ENCODE measurements at regions not wholly inside any gene's neighbourhood (a gene's known extent, or its start where the extent isn't known, plus 50 kb on each side); places are given as distances from the start of the nearest gene placed in this dataset.

DNA sequence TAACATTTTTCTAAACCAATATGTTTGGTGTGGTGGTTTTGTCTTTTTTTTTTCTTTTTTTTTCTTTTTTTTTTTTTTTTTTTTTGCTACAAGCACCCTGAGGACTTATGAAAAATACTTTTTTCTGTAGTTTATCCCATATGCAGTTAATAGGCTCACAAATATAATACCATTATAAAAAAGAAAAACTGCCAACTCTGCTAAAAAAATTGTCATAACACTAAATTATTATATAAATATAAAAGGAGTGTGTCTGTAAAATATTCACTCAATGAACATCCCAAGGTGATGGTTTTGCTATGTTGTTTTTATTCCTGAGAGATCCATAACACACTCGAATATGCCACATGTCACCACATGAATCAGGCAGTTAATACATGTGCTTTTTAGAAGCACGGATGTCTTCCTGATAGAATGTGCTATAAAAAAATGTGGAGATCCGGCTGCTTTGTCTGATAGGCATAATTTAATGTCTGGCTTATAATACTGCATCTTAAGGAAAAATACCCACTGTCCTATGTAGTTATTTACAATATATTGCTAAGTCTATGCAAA lies 110.7 kb upstream of the ZNF507 start:
- no peak for DNase-seq (ENCODE audit: low read depth, low spot score)

DNA sequence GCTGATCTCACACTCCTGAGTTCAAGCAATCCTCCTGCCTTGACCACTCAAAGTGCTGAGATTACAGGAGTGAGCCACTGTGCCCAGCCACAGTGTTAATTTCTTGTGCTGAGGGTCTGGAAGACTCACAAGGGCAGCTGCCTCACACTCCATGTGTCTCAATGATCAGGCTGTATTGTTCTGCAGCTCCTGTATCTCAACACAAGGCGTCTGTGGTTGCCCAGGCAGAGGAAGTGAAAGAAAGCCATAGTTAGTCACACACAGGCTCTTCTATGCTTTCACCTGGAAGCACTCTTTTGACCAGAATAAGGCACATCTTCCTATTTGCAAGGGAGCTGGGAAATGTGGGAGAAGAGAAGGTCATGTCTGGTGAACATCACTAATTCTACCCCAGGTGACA lies 107.3 kb upstream of the ZNF507 start:
- DNase-seq (ENCODE audit: low read depth, low spot score): no peak

DNA sequence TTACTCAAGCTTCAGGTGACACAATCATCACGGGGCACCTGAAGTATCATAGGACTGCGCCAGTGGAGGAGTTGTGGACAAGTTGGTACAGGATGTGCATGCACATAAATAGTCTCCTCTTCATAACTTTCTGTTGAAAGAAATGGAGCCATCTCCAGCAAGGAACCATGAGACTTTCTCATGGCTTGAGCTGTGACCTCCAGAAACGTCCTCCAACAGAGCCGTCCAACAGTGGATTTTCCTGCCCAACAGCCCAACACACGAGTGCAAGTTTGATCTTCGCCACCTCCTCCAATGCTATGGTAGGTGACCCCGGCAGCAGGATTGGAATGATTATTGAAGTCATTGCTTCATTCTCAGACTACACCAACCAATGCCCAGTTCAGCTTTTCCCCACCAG lies 105.1 kb upstream of the ZNF507 start:
- DNase-seq (ENCODE audit: low read depth, low spot score): no peak

DNA sequence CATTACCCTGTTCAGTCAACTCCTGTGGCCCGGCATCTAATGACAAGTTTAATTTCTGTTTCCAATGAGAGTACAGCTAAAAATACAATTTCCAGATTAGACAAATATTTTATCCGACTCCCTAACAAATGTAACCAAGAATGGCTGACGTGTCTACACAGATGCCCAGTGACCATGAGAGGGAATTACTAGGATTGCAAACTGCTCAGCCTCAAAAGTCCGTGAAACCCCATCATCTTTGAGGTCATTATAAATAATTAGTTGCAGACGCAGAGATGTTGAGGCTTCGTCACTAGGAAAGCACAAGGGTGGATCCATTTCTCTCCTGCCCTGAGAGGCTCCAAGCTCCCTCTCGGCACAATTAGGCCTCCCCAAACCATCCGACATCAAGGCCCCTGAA lies 104.1 kb upstream of the ZNF507 start:
- DNase-seq (ENCODE audit: low read depth, low spot score): no peak

DNA sequence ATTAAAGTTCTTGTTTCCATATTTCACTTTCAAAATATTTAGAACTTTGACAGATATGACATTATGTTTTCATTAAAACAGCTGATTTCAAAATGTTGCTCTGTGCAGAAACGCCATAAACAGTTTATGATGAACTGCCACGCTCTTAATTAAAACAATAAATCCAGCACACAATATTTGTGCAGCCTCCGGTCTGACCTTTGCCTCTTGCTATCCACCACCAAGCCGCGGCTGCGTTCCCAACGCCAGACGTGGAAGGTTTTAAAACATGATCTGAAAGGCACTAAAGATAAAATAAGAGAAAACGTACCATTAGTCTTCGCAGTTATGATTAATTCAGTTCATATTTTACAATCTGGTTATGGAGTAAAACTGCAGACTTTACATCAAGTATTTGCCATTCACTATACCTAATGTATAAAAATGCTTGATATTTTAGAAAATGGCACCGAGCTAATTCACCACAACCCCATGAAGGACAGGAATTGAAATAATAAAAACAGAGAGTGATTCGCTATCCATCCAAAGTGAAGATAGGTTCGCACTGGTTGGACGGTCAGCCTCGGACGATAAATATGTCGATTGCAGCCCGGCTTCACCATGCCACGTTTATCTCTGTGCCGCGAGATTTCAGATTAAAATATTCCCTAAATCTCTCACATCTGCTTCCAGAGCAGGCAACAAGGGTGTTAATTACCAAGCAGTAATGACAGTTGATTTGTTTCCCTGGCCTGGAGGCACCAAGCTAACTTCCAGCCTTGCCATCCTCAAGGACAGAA lies 103.3 kb upstream of the ZNF507 start:
- no peak for DNase-seq (ENCODE audit: low read depth, low spot score)

DNA sequence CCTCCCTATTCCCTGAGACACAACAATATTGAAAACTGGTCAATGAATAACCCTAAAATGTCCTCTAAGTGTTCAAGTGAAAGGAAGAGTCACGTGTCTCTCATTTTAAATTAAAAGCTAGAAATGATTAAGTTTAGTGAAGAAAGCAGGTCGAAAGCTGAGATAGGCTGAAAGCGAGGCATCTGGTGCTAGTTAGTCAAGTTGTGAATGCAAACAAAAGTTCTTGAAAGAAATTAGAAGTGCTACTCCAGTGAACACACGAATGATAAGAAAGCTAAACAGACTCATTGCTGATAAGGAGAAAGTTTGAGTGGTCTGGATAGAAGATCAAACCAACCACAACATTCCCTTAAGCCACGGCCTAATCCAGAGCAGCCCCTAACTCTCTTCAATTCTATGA lies 99.4 kb upstream of the ZNF507 start:
- no peak for DNase-seq (ENCODE audit: low read depth, low spot score)

DNA sequence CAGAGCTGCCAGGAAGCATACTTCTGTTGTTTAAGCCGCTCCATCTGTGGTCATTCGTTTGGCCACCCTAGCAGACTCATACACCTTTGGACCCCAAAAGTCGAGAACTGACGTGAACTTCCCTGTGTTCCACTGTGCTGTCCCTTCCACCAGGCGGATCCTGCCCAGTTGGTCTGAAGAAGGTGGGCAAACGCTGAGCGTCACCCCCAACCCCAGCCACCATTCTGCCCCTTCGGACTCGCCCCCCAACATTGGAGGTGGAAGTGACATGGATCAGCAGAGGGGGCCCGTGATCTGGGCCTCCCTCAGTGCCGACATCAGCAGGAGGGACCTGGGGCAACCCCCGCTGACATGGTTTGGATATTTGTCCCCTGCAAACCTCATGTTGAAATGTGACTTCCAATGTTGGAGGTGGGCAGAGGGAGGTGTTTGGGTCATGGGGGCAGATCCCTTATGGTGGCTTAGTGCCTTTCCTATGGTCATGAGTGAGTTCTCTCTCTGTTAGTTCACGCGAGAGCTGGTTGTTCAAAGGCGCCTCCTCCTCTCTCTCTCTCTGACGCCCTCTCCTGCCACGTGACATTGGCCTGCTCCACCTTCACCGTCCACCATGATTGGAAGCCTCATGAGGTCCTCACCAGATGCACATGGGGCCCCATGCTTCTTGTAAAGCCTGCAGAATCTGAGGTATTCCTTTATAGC lies 93.6 kb upstream of the ZNF507 start:
- no peak for DNase-seq (ENCODE audit: low read depth, low spot score)

DNA sequence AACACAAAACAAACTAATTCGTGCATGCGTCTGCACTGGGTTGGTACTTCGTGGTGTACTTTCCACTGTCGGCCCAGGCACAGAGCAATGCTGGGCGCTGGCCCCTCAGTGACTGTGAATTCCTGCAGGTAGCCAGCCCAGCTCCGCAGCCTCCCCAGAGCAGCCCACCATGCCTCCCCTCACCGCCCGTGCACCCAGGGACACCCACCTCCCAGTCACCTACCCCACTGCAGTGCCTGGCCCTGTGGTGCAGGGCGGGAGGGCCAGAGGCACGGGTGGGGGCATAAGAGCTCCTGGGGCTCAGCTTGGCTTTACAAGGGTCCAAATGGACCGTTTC lies 93.1 kb upstream of the ZNF507 start:
- no peak for DNase-seq (ENCODE audit: low read depth, low spot score)

DNA sequence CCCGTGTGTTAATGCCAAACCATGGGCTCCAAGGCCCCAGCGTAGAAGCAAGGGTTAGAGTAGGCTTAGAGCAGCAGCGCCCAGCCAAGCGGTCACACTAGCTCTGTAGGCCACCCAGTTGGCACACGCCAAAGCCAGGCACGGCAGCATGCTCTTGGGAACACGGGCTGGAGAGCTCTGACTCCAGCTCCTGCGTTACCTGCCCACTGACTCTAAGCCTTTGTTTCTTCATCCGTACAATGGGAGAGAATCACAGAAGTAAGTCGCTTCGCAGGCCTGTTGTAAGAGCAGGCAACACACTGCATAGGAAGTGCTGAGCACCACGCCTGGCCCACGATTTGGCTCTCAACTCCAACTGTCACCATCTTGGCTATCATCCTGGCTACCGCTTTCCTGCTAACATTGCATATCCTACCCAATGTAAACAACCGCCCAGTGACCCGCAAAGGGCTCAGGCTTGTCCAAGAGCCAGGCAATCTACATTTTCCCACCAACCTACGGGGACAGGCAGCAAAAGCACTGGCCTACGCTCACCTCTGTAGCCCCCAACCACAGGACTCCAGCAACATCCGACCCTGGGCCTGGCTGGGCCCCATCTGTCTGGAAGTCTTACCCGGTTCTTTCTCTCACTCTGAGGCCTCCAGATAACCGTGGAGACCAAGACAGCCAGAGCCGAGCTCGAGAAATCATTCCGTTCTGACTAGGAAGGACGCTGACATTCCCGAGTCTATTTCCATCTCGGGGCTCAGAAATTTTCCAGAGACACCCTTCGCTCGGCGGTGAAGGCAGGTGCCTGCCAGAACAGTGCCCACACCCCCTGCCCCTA lies 91.5 kb upstream of the ZNF507 start:
- DNase-seq (ENCODE audit: low read depth, low spot score): no peak

DNA sequence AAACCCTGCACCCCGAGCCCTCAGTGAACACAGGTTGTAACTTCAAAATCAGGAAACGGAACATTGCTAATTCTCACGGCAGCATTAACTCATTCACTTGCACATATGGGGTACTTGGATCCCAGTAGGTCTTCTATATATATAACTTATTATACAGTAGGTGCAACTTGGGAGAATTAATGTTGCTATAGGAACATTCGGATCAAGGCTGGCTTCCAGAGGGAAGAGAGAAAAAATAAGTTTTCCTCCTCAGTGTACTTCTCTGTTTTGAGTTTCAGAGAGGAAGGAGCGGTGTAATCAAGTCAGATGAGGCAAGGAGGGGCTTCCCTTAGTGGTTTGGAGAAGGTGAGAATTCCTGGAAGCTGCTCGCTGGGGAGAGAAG lies 90.9 kb upstream of the ZNF507 start:
- DNase-seq (ENCODE audit: low read depth, low spot score): no peak

DNA sequence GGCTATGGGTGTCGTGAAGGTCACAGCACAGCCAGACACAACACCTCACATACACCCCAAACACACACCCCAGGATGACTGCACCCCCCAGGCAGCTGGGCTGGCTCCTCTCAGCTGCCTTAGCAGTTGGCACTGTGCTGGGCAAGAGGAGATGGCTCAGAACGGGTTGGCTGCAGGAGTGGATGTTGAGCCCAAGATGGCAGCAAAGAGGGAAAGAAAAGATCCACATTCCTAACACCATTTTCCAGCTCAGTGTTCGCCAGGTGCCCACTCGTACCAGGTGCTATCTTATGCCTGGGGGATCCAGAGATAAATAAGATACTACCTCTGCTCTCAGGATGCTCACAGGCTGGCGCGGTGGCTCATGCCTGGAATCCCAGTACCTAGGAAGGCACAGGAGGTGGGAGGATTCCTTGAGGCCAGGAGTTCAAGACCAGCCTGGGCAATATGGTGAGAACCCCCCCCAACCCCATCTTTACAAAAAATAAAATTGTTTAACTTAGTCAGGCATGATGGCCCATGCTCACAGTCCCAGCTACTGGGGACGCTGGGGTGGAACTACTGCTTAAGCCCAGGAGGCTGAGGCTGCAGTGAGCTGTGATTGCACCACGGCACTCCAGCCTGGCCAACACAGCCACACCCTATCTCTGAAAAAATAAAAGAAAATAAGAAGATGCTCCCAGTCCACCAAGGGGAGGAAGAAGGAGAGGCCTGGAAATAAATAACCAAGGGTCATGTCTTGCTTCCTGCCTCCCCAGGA lies 89.7 kb upstream of the ZNF507 start:
- no peak for DNase-seq (ENCODE audit: low read depth, low spot score)

DNA sequence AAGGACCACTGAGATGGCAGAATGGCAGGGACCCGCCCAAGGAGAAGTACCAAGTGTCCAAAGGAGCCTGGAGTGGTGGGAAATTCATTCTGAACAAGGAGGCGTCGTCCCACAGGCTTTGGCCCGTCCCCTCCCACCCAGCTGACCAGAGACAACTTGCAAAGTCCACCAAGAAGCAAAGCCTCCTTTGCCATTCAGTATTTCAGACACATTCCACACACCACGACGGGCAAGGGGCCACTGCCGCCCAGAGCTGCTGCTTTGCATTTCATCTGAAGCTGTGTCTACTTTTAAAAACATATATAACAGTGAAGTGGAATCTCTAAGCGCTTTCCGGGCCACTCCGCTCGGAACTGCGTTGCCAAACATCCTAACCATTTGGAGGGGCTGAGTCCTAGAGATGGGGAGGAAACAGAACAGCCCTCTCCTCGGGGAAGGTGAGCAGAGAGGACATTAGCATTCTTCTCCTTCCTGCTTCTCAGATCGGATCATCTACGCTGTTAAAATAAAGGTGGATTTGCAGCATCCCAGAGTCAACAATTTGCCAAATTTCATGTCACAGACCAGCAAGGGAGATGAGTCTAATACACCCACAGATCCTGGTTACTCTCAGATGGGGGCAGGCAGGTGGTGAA lies 89.0 kb upstream of the ZNF507 start:
- DNase-seq (ENCODE audit: low read depth, low spot score): no peak

DNA sequence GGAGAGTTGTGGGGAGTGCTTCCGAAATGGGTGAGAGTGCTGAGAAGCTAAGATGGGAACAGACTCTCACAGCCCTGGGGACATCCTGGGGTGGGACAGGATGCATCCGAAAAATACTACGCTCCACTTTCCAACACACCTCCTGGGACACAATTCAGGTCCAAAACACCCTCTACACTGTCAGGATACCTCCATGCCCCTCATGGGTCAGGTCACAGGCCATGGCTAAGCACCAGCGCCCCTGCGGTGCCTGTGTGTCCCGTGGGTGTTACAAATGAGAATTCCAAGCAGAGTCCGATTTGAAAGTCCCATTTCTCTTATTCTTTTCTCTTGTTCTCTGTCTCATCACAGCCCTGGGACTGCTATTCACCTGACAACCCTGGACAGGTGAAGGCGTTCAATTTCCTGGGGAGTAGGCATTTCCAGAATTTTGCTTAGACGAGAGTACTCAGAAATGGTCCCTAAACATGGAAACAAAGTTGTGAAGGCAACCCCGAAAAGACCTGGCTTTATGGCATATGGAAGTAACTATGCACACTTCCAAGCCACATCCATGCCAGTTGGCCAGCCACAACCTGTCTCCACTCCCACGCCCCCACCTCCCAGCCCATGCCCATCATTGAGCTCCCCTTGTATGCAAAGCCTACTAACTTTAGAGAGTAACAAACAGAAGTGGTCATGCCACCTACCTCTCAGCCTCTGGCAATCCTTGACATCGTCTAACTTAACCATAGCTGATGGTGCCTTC lies 87.9 kb upstream of the ZNF507 start:
- DNase-seq (ENCODE audit: low read depth, low spot score): no peak

DNA sequence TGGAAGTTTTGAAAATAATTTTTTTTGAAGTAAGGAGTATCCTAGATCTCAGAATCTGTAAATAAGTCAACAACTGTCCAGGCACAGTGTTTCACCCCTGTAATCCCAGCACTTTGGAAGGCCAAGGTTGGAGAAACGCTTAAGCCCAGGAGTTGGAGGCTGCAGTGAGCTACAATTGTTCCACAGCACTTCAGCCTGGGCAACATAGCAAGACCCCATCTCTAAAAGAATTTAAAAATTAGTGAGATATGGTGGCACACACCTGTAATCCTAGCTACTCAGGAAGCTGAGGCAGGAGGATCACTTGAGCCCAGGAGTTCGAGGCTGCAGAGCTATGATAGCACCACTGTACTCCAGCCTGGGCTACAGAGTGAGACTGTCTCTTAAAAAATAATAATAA lies 87.2 kb upstream of the ZNF507 start:
- DNase-seq (ENCODE audit: low read depth, low spot score): no peak

DNA sequence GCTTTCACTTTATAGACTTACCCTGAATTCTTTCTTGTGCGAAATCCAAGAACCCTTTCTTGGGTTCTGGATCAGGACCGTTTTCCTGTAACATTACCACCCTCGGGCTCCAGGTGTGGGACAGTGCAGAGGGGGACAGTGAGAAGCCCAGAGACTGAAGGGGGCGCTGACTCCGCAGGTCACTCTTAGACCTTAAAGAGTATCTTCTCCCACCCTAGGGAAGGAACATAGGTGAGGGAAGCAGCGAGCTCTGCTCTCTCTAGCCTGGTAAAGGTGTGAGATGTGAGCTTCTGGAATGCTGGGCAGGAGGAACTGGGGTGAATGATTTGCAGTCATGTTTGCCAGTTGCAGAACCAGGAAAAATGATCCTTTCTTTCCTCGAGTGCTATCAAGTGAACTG lies 80.8 kb upstream of the ZNF507 start:
- DNase-seq (ENCODE audit: low read depth, low spot score): no peak

DNA sequence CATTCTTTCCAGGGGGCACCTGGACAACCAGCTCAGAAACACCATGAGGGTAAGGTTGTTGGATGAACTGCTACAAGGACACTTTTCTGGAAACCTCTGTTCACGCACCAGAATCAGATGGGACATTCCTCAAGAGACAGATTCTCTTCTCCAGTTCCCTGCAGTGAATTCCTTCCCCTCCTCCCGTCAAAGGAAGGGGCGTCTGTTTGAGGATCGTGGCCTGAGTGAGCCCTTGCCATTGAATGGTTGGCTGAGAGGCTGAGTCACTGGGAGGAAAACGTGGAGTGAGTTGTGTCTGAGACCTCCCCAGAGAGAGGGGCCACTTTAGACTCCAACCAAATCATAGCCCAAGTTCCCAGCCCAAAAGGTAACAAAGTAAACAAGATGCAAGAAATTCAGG lies 79.4 kb upstream of the ZNF507 start:
- no peak for DNase-seq (ENCODE audit: low read depth, low spot score)

DNA sequence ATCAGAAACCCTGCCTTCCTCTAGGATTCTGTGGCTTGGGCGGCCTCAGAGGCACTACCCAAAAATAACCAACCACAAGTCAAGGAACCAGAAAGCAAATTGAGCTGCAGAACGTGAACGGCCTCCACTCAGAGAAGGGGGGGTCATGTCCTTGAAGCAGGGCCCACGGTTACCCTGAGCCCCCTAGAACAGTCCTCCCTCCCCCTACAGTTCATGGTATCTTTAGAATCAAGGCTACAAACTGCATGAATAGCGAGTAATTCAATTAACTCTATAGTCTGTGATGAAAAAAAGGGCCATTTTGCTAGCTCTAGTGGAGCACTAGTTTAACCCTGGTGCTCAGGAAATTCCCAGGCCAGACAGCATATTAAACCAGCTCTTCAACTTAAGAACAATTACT lies 79.0 kb upstream of the ZNF507 start:
- no peak for DNase-seq (ENCODE audit: low read depth, low spot score)

DNA sequence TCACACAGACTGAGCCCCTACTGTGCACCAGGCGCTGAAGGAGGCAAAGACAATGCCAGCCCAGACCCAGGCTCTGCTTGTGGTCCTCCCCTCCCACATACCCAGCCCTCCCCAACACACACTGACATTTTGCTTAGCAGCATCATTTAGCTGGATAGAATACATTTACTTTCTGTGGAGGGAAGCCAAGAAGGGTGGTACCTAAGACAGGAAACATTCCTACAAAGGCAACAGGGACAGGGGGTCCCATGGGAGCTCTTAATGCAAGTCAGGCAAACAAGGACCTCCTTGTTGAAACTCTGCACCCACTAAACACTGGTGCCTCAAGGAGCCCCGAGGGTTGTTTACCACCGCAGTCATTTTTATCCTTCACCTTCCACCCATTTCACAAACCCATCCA lies 77.0 kb upstream of the ZNF507 start:
- DNase-seq (ENCODE audit: low read depth, low spot score): no peak

DNA sequence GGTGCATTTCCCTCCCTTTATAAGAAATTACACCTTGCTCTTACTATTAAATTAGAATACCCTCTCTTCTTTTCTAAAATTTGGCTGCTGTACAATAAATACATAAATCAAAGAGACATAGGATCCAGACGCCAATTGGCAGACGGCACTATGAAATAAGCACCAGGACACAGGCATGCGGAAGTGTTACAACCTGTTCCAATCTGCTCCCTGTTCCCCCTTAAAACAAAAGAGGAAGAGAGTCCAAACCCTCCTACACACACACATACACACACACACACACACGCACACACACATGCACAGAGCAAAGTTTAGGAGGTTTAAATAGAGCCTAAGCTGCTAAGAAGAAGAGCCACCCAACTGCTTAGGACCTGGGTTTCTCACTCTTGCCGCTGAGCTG lies 75.6 kb upstream of the ZNF507 start:
- no peak for DNase-seq (ENCODE audit: low read depth, low spot score)

DNA sequence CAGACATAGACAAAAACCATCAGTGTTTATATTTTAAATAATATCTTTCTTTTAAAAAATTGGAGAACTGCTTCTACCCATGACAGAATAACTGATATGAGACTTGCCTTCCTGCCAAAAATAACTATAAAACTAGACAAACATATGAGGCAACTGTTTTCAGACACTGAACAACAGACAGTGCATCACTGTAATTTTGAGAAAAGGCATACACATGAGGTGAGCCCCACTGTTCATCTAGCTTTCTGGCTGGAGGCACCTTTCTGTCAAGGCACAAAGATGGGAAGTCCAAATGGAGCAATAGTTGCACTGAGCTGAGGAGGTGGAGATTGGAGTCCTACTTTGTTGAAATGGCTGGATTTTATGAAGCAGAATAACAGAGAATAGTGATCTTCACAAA lies 71.9 kb upstream of the ZNF507 start:
- DNase-seq (ENCODE audit: low read depth, low spot score): no peak

DNA sequence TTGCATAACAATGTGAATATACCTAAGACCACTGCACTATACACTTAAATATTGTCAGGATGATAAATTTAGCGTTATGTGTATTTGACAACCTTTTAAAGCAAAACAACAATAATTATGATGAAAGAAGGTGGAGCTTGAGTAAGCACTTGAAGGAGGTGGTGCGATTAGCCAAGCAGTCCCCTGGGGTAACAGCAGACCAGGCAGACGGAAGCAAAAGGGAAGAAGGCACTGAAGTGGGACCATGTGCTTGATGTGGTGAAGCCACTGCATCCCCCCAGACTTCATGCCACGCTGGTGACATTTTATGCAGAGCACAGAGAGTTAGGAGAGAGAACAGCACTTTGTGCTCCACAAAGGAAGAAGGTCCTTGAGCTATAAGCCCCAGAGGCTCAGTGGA lies 58.3 kb upstream of the ZNF507 start:
- no peak for DNase-seq (ENCODE audit: low read depth, low spot score)

Data from activated CD4-positive, CD25-positive, alpha-beta regulatory T cell treated with anti-CD3 and anti-CD28 coated beads, Interleukin-2, amount 50 U/mL, for 16 hours (primary cell).